Occipital lobe (tissue), 1 donor: ENCODE measurements at regions not wholly inside any gene's neighbourhood (a gene's known extent, or its start where the extent isn't known, plus 50 kb on each side); places are given as distances from the start of the nearest gene placed in this dataset.

ENCODE experiments used
- DNase-seq: peaks from one replicate; lab custom pipeline; 2025; lab: John Stamatoyannopoulos, UW

GRCh38 chr2:16281451-16282335 lies 341.3 kb downstream of the MYCN start:
- DNase-seq, result no peak

GRCh38 chr2:16280081-16280480 lies 339.7 kb downstream of the MYCN start:
- DNase-seq, result no peak

GRCh38 chr2:16279641-16280040 lies 339.3 kb downstream of the MYCN start:
- no peak for DNase-seq

GRCh38 chr2:16279201-16279570 lies 338.8 kb downstream of the MYCN start:
- no peak for DNase-seq

GRCh38 chr2:16278421-16279200 lies 338.3 kb downstream of the MYCN start:
- no peak for DNase-seq

GRCh38 chr2:16277117-16277516 lies 336.8 kb downstream of the MYCN start:
- no peak for DNase-seq

GRCh38 chr2:16275661-16276060 lies 335.3 kb downstream of the MYCN start:
- DNase-seq, result no peak

- DNase-seq, result no peak
Observed at GRCh38 chr2:16275131-16275530, 334.8 kb downstream of the MYCN start.

- DNase-seq, result no peak
Observed at GRCh38 chr2:16273111-16273510, 332.8 kb downstream of the MYCN start.

GRCh38 chr2:16272038-16272788 lies 331.9 kb downstream of the MYCN start:
- DNase-seq, result no peak

GRCh38 chr2:16271231-16271896 lies 331.0 kb downstream of the MYCN start:
- DNase-seq, result no peak

- DNase-seq, result no peak
Observed at GRCh38 chr2:16270441-16270840, 330.1 kb downstream of the MYCN start.

- DNase-seq, result no peak
Observed at GRCh38 chr2:16268301-16269000, 328.1 kb downstream of the MYCN start.

GRCh38 chr2:16266571-16266970 lies 326.2 kb downstream of the MYCN start:
- DNase-seq, result no peak

GRCh38 chr2:16264931-16265540 lies 324.7 kb downstream of the MYCN start:
- no peak for DNase-seq

GRCh38 chr2:16264491-16264890 lies 324.1 kb downstream of the MYCN start:
- DNase-seq, result no peak

- DNase-seq, result no peak
Observed at GRCh38 chr2:16263241-16263890, 323.0 kb downstream of the MYCN start.

- DNase-seq, result no peak
Observed at GRCh38 chr2:16262526-16263178, 322.3 kb downstream of the MYCN start.

GRCh38 chr2:16261791-16262190 lies 321.4 kb downstream of the MYCN start:
- DNase-seq, result no peak
